ENCODE measurements at regions not wholly inside any gene's neighbourhood (a gene's known extent, or its start where the extent isn't known, plus 50 kb on each side); places are given as distances from the start of the nearest gene placed in this dataset.

GRCh38 chr15:67927501-67928168 lies 87.8 kb upstream of the RNU6-1 start:
- Histone ChIP-seq H3K4me3 (replicated peaks in 1 of 3; ENCODE audit: insufficient read depth in 1 of 3, low read depth in 1 of 3, low read length in 3 of 3) (no peak overlapping the region), H3K9me1 (replicated peaks; ENCODE audit: control insufficient read depth, extremely low read depth, insufficient read depth, low read length) (no peaks in the 10 kb centered on the region), H3K9me3 (replicated peaks; ENCODE audit: control insufficient read depth, insufficient read depth, low read length) (no peaks in the 10 kb centered on the region), H4K20me1 (replicated peaks; ENCODE audit: control insufficient read depth, extremely low read depth, insufficient read depth, low read length) (no peaks in the 10 kb centered on the region), H3K27me3 (ENCODE audit: control insufficient read depth in 2 of 2, insufficient read depth in 2 of 2, low read length in 2 of 2) (peaks cover 3 to 7% of the 10 kb centered on the region in 2 experiments), H3K4me1 (ENCODE audit: control insufficient read depth, extremely low read depth, insufficient read depth, low read length) (peaks cover 2% of the 10 kb centered on the region), H2AFZ (ENCODE audit: low read depth, low read length) (no peak overlapping the region), H3K4me2 (ENCODE audit: insufficient read depth, low read length) (no peak overlapping the region), H3K27ac (ENCODE audit: insufficient read depth, low read depth, low read length) (no peak overlapping the region), H3K79me2 (ENCODE audit: control insufficient read depth, insufficient read depth, low read length) (no peaks in the 10 kb centered on the region), H3K9ac (replicated peaks; ENCODE audit: extremely low read depth, insufficient read depth, low read length) (no peak overlapping the region), H3K36me3 (ENCODE audit: control insufficient read depth in 2 of 2, extremely low read depth in 1 of 2, insufficient read depth in 2 of 2, low read length in 2 of 2) (no peaks in the 10 kb centered on the region)
- CTCF ChIA-PET = no interaction called here
- FAIRE-seq = no peak
- dilution Hi-C loops (cut with MboI; ENCODE audit: extremely low pct_ligation_motif_present, low sequenced_read_pairs) (no loop called here), intact Hi-C loops (cut with micrococcal nuclease) (no loop called here)
- no peak for DNase-seq (ENCODE audit: low read depth, low spot score)
- POLR2A ChIA-PET = no interaction called here
- BruUV-seq (replicated peaks) = no TSS peak
- TF ChIP-seq POLR2AphosphoS5 (IDR thresholded peaks at IDR 0.05; ENCODE audit: insufficient read depth, low read depth, low read length) = no peak
- TF ChIP-seq JUN (IDR thresholded peaks at IDR 0.05; ENCODE audit: borderline replicate concordance, insufficient read depth, insufficient read length, low read depth) = no peak
- TF ChIP-seq FOS (IDR thresholded peaks at IDR 0.05; ENCODE audit: borderline replicate concordance, insufficient read depth, low read length) = no peak
- no peak for TF ChIP-seq CTCF (IDR thresholded peaks at IDR 0.05; ENCODE audit: extremely low read depth in 1 of 2, insufficient read depth in 1 of 2, low read depth in 1 of 2, low read length in 2 of 2)
- no peak for TF ChIP-seq MAX (IDR thresholded peaks at IDR 0.05; ENCODE audit: insufficient read depth, insufficient read length)
- no peak for TF ChIP-seq POLR2A (IDR thresholded peaks at IDR 0.05; ENCODE audit: low read depth, low read length)
- no peak for TF ChIP-seq EZH2 (IDR thresholded peaks at IDR 0.05; ENCODE audit: borderline replicate concordance, low read depth, low read length, severe bottlenecking)
- TF ChIP-seq GATA2 (IDR thresholded peaks at IDR 0.05; ENCODE audit: insufficient read depth, insufficient read length, low read depth, low read length) = no peak
- TF ChIP-seq MYC (IDR thresholded peaks at IDR 0.05; ENCODE audit: low read depth, low read length) = no peak
